ENCODE measurements at regions not wholly inside any gene's neighbourhood (a gene's known extent, or its start where the extent isn't known, plus 50 kb on each side); places are given as distances from the start of the nearest gene placed in this dataset.

GRCh38 chr2:180240774-180241173 is 233.7 kb upstream of the CWC22 start:
- no peaks in the 10 kb centered on the region for H3K9me3 ChIP-seq
- H3K27me3 ChIP-seq (ENCODE audit: insufficient read depth) = no peaks in the 10 kb centered on the region
- ChIA-PET POLR2A (no interaction called here), CTCF (interaction anchor here (0.6 kb wide), 1 partner anchor 783 kb away, joined by 4 read pairs; no protein-coding TSS in a partner anchor)
- no peak overlapping the region for H3K4me3 ChIP-seq (ENCODE audit: low read depth in 2 of 2, low read length in 1 of 2)
- H3F3A ChIP-seq (replicated peaks; ENCODE audit: insufficient read depth) = no peaks in the 10 kb centered on the region
- H3K9ac ChIP-seq = no peak overlapping the region
- no peaks in the 10 kb centered on the region for H3K9me2 ChIP-seq
- no peak overlapping the region for H3K4me2 ChIP-seq
- H3K79me2 ChIP-seq (ENCODE audit: insufficient read depth) = no peaks in the 10 kb centered on the region
- H2AFZ ChIP-seq (ENCODE audit: low read depth) = no peak overlapping the region
- no peak for TF ChIP-seq CHD2 (IDR thresholded peaks at IDR 0.05; ENCODE audit: low read length, partially characterized antibody)
- TF ChIP-seq NRF1 (IDR thresholded peaks at IDR 0.05; ENCODE audit: low read depth, low read length) = no peak
- no peak for TF ChIP-seq GATA2 (CRISPR knock-in tag; IDR thresholded peaks at IDR 0.05)
- no peak for TF ChIP-seq TCF12 (IDR thresholded peaks at IDR 0.05)
- TF ChIP-seq ELF1 (IDR thresholded peaks at IDR 0.05) = no peak
- no peak for TF ChIP-seq MEF2A (IDR thresholded peaks at IDR 0.05; ENCODE audit: borderline replicate concordance, low read depth)
- TF ChIP-seq, protein P1, sequence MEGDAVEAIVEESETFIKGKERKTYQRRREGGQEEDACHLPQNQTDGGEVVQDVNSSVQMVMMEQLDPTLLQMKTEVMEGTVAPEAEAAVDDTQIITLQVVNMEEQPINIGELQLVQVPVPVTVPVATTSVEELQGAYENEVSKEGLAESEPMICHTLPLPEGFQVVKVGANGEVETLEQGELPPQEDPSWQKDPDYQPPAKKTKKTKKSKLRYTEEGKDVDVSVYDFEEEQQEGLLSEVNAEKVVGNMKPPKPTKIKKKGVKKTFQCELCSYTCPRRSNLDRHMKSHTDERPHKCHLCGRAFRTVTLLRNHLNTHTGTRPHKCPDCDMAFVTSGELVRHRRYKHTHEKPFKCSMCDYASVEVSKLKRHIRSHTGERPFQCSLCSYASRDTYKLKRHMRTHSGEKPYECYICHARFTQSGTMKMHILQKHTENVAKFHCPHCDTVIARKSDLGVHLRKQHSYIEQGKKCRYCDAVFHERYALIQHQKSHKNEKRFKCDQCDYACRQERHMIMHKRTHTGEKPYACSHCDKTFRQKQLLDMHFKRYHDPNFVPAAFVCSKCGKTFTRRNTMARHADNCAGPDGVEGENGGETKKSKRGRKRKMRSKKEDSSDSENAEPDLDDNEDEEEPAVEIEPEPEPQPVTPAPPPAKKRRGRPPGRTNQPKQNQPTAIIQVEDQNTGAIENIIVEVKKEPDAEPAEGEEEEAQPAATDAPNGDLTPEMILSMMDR (IDR thresholded peaks at IDR 0.05) = peak; percentile 42
- peak; percentile 21; the same call in 1 of the 2 replicates for TF ChIP-seq SMC3 (IDR thresholded peaks at IDR 0.05; ENCODE audit: low read depth, low read length)
- no peak for TF ChIP-seq REST (IDR thresholded peaks at IDR 0.05; ENCODE audit: low read depth, low read length)
- TF ChIP-seq GABPA (IDR thresholded peaks at IDR 0.05; ENCODE audit: low read depth) = no peak
- TF ChIP-seq TAF1 (IDR thresholded peaks at IDR 0.05; ENCODE audit: borderline replicate concordance, low read depth, low read length) = no peak
- no peak for TF ChIP-seq NFIC (IDR thresholded peaks at IDR 0.05; ENCODE audit: borderline replicate concordance)
- no peak for TF ChIP-seq PBX3 (IDR thresholded peaks at IDR 0.05)
- TF ChIP-seq, protein P2, sequence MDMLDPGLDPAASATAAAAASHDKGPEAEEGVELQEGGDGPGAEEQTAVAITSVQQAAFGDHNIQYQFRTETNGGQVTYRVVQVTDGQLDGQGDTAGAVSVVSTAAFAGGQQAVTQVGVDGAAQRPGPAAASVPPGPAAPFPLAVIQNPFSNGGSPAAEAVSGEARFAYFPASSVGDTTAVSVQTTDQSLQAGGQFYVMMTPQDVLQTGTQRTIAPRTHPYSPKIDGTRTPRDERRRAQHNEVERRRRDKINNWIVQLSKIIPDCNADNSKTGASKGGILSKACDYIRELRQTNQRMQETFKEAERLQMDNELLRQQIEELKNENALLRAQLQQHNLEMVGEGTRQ (IDR thresholded peaks at IDR 0.05; ENCODE audit: borderline replicate concordance, low read depth, low read length) = no peak
- no peak for TF ChIP-seq ZBTB33 (IDR thresholded peaks at IDR 0.05; ENCODE audit: borderline replicate concordance, low read depth)
- TF ChIP-seq RCOR1 (IDR thresholded peaks at IDR 0.05; ENCODE audit: low read length) = no peak
- TF ChIP-seq POLR2AphosphoS5 (IDR thresholded peaks at IDR 0.05; ENCODE audit: low read depth, low read length) = no peak
- TF ChIP-seq RXRA (IDR thresholded peaks at IDR 0.05; ENCODE audit: borderline replicate concordance, low read depth) = no peak
- no peak for TF ChIP-seq MAX (IDR thresholded peaks at IDR 0.05; ENCODE audit: low read depth)
- TF ChIP-seq RFX5 (IDR thresholded peaks at IDR 0.05; ENCODE audit: low read length) = no peak
- TF ChIP-seq YY1 (IDR thresholded peaks at IDR 0.05; ENCODE audit: low read depth) = no peak
- TF ChIP-seq FOSL2 (IDR thresholded peaks at IDR 0.05; ENCODE audit: borderline replicate concordance, low read depth) = no peak
- TF ChIP-seq JUND (IDR thresholded peaks at IDR 0.05) = no peak
- no peak for TF ChIP-seq SIN3A (IDR thresholded peaks at IDR 0.05; ENCODE audit: borderline replicate concordance, low read depth, low read length)
- peak; percentile 45 for TF ChIP-seq RAD21 (IDR thresholded peaks at IDR 0.05; ENCODE audit: low read length)
- TF ChIP-seq EZH2phosphoT487 (IDR thresholded peaks at IDR 0.05; ENCODE audit: borderline replicate concordance, low read depth) = no peak
- no peak for TF ChIP-seq FOXJ3 (CRISPR knock-in tag; IDR thresholded peaks at IDR 0.05)
- no peaks in the 10 kb centered on the region for H4K20me1 ChIP-seq (ENCODE audit: insufficient read depth)
- DNase-seq = no peak
- H3K4me1 ChIP-seq (ENCODE audit: control insufficient read depth in 1 of 2, insufficient read depth in 2 of 2, low read depth in 1 of 2, low read length in 1 of 2) = no peaks in the 10 kb centered on the region
- H3K27ac ChIP-seq (ENCODE audit: low read depth in 2 of 2, low read length in 1 of 2) = no peak overlapping the region
- no peaks in the 10 kb centered on the region for H3K36me3 ChIP-seq (replicated peaks in 1 of 2; ENCODE audit: control insufficient read depth in 1 of 2, insufficient read depth in 2 of 2, low read length in 1 of 2)

Measured in SK-N-SH (cell line).